Suprapubic skin (tissue), 4 donors: ENCODE measurements at regions not wholly inside any gene's neighbourhood (a gene's known extent, or its start where the extent isn't known, plus 50 kb on each side); places are given as distances from the start of the nearest gene placed in this dataset.
"Not testable (repeated sequence)": the region's sequence is repeated elsewhere in the genome, so short reads cannot be mapped to it uniquely, and the experiment has no call there.

Source experiments
- DNase-seq, 2 donors: peaks; one replicate each; pipeline ENCODE4 v3.0.0-alpha.2; 2019; ENCODE audit warnings: low spot score in 2 of 2
- H3K27ac ChIP-seq: fragments of 200-600 bp; sonication (generic); one replicate; pipeline ENCODE4 v1.5.1; 2019
- H3K27me3 ChIP-seq: fragments of 200-600 bp; sonication (generic); one replicate; pipeline ENCODE4 v1.5.1; 2019
- H3K36me3 ChIP-seq: fragments of 200-600 bp; sonication (generic); one replicate; pipeline ENCODE4 v1.5.1; 2019
- H3K4me1 ChIP-seq: fragments of 200-600 bp; sonication (generic); one replicate; pipeline ENCODE4 v1.5.1; 2019
- H3K4me3 ChIP-seq: fragments of 200-600 bp; sonication (generic); one replicate; pipeline ENCODE4 v1.5.1; 2019; ENCODE audit warnings: mild to moderate bottlenecking
- H3K9me3 ChIP-seq: fragments of 200-600 bp; sonication (generic); one replicate; pipeline ENCODE4 v1.5.1; 2019
- CTCF ChIP-seq, 2 donors: fragments of 200-600 bp in 1 of 2; fragments of 450-650 bp in 1 of 2; sonication (generic) in 1 of 2; IDR thresholded peaks; one replicate each; pipeline ENCODE4 v1.5.1; 2016 to 2019; ENCODE audit warnings: antibody characterized with exemption in 2 of 2, mild to moderate bottlenecking in 1 of 2, moderate library complexity in 1 of 2
- EP300 ChIP-seq: sonication (generic); formaldehyde crosslinking; IDR thresholded peaks from one replicate; pipeline ENCODE4 v1.6.1; 2017; ENCODE audit warnings: antibody characterized with exemption
- POLR2A ChIP-seq, 2 donors: fragments of 450-650 bp; IDR thresholded peaks; one replicate each; pipeline ENCODE4 v1.6.1; 2017; ENCODE audit warnings: antibody characterized with exemption in 2 of 2, mild to moderate bottlenecking in 2 of 2, moderate library complexity in 2 of 2
- POLR2AphosphoS5 ChIP-seq, 3 donors: sonication (generic); formaldehyde crosslinking; IDR thresholded peaks; one replicate each; pipeline ENCODE4 v1.6.1; 2017; ENCODE audit warnings: antibody characterized with exemption in 3 of 3
- WGBS: methylation state at CpG from one replicate; pipeline ENCODE4 v1.1.5; 2018; 5-methylcytosine and 5-hydroxymethylcytosine counted together

GRCh38 chr4:123168812-123169211, 227.8 kb upstream of the SPRY1 start:
- H3K4me3 ChIP-seq: no peak overlapping the region
- H3K4me1 ChIP-seq: no peaks in the 10 kb centered on the region
- TF ChIP-seq CTCF (IDR thresholded peaks at IDR 0.05) (no peak), EP300 (no peak), POLR2AphosphoS5 (IDR thresholded peaks at IDR 0.05) (no peak), POLR2A (IDR thresholded peaks at IDR 0.05) (no peak)
- no peak overlapping the region for H3K27ac ChIP-seq
- H3K9me3 ChIP-seq: no peaks in the 10 kb centered on the region
- no peak for DNase-seq
- no peaks in the 10 kb centered on the region for H3K36me3 ChIP-seq
- H3K27me3 ChIP-seq: no peaks in the 10 kb centered on the region
- 80% methylated on average over 2 of the region's 2 CpGs for WGBS

GRCh38 chr4:123170843-123171242, 225.8 kb upstream of the SPRY1 start:
- H3K9me3 ChIP-seq: no peaks in the 10 kb centered on the region
- 80% methylated on average over 4 of the region's 4 CpGs for WGBS
- TF ChIP-seq CTCF (IDR thresholded peaks at IDR 0.05) (no peak), EP300 (no peak), POLR2AphosphoS5 (IDR thresholded peaks at IDR 0.05) (no peak), POLR2A (IDR thresholded peaks at IDR 0.05) (no peak)
- no peak overlapping the region for H3K27ac ChIP-seq
- no peak overlapping the region for H3K4me3 ChIP-seq
- H3K4me1 ChIP-seq: no peaks in the 10 kb centered on the region
- no peak for DNase-seq
- no peaks in the 10 kb centered on the region for H3K36me3 ChIP-seq
- no peaks in the 10 kb centered on the region for H3K27me3 ChIP-seq

GRCh38 chr4:123176605-123177004, 220.0 kb upstream of the SPRY1 start:
- TF ChIP-seq POLR2A (IDR thresholded peaks at IDR 0.05) (no peak), POLR2AphosphoS5 (IDR thresholded peaks at IDR 0.05) (no peak), EP300 (no peak), CTCF (IDR thresholded peaks at IDR 0.05) (no peak)
- H3K36me3 ChIP-seq: no peaks in the 10 kb centered on the region
- no peaks in the 10 kb centered on the region for H3K9me3 ChIP-seq
- H3K4me1 ChIP-seq: no peaks in the 10 kb centered on the region
- H3K27me3 ChIP-seq: no peaks in the 10 kb centered on the region
- 49% methylated on average over 2 of the region's 2 CpGs for WGBS
- H3K27ac ChIP-seq: no peak overlapping the region
- H3K4me3 ChIP-seq: no peak overlapping the region
- DNase-seq: no peak

- no peak for TF ChIP-seq CTCF (IDR thresholded peaks at IDR 0.05)
- no peak for TF ChIP-seq POLR2A (IDR thresholded peaks at IDR 0.05)
- no peak for TF ChIP-seq POLR2AphosphoS5 (IDR thresholded peaks at IDR 0.05)
- TF ChIP-seq EP300: no peak
- Histone ChIP-seq H3K4me1 (no peaks in the 10 kb centered on the region), H3K36me3 (no peaks in the 10 kb centered on the region), H3K9me3 (no peaks in the 10 kb centered on the region), H3K27me3 (no peaks in the 10 kb centered on the region), H3K27ac (no peak overlapping the region), H3K4me3 (no peak overlapping the region)
- DNase-seq: no peak
These were observed 214.3 kb upstream of the SPRY1 start for GRCh38 chr4:123182289-123182688.

- no peaks in the 10 kb centered on the region for H3K27me3 ChIP-seq
- WGBS: 82% methylated on average over 1 of the region's 1 CpG
- TF ChIP-seq EP300: no peak
- TF ChIP-seq POLR2AphosphoS5 (IDR thresholded peaks at IDR 0.05): no peak
- TF ChIP-seq POLR2A (IDR thresholded peaks at IDR 0.05): no peak
- TF ChIP-seq CTCF (IDR thresholded peaks at IDR 0.05): no peak
These were observed 213.3 kb upstream of the SPRY1 start for GRCh38 chr4:123183308-123183707.

GRCh38 chr4:123183754-123184153, 212.8 kb upstream of the SPRY1 start:
- not testable (repeated sequence) for H3K27ac ChIP-seq, H3K36me3 ChIP-seq, H3K4me3 ChIP-seq, H3K27me3 ChIP-seq, DNase-seq, H3K9me3 ChIP-seq, H3K4me1 ChIP-seq
- WGBS: 100% methylated on average over 2 of the region's 2 CpGs

More at GRCh38 chr4:123183308-123183707, 213.3 kb upstream of the SPRY1 start:
- Histone ChIP-seq H3K9me3 (no peaks in the 10 kb centered on the region), H3K4me3 (no peak overlapping the region), H3K27ac (no peak overlapping the region), H3K4me1 (no peaks in the 10 kb centered on the region), H3K36me3 (no peaks in the 10 kb centered on the region)
- DNase-seq: no peak
